ENCODE measurements at regions not wholly inside any gene's neighbourhood (a gene's known extent, or its start where the extent isn't known, plus 50 kb on each side); places are given as distances from the start of the nearest gene placed in this dataset.
"Not testable (repeated sequence)": the region's sequence is repeated elsewhere in the genome, so short reads cannot be mapped to it uniquely, and the experiment has no call there.

GRCh38 chr6:77092971-77093370, 370.3 kb downstream of the HTR1B start:
- Histone ChIP-seq H3K9me3 (ENCODE audit: insufficient read depth, low read length) (no peaks in the 10 kb centered on the region), H3K79me2 (ENCODE audit: low read length) (no peaks in the 10 kb centered on the region), H4K20me1 (ENCODE audit: insufficient read depth, low read length) (no peaks in the 10 kb centered on the region), H3K4me3 (ENCODE audit: low read length) (no peak overlapping the region), H3K27me3 (ENCODE audit: low read depth, low read length) (no peaks in the 10 kb centered on the region), H2AFZ (ENCODE audit: low read depth, low read length) (no peak overlapping the region), H3K4me1 (ENCODE audit: low read length) (no peaks in the 10 kb centered on the region), H3K9ac (ENCODE audit: low read length) (no peak overlapping the region), H3K36me3 (replicated peaks; ENCODE audit: low read depth, low read length) (no peaks in the 10 kb centered on the region), H3K27ac (ENCODE audit: low read length) (no peak overlapping the region), H3K4me2 (ENCODE audit: low read length) (no peak overlapping the region)
- TF ChIP-seq EZH2phosphoT487 (IDR thresholded peaks at IDR 0.05; ENCODE audit: low read depth) (no peak), CTCF (IDR thresholded peaks at IDR 0.05; ENCODE audit: low read depth, low read length) (no peak)

GRCh38 chr6:77089776-77090175, 373.5 kb downstream of the HTR1B start:
- no peaks in the 10 kb centered on the region for H3K9me3 ChIP-seq (ENCODE audit: insufficient read depth, low read length)
- no peaks in the 10 kb centered on the region for H3K4me1 ChIP-seq (ENCODE audit: low read length)
- H3K36me3 ChIP-seq (replicated peaks; ENCODE audit: low read depth, low read length), result no peaks in the 10 kb centered on the region
- H3K27ac ChIP-seq (ENCODE audit: low read length), result no peak overlapping the region
- H3K79me2 ChIP-seq (ENCODE audit: low read length), result no peaks in the 10 kb centered on the region
- H4K20me1 ChIP-seq (ENCODE audit: insufficient read depth, low read length), result no peaks in the 10 kb centered on the region
- no peak overlapping the region for H2AFZ ChIP-seq (ENCODE audit: low read depth, low read length)
- H3K4me3 ChIP-seq (ENCODE audit: low read length), result no peak overlapping the region
- H3K9ac ChIP-seq (ENCODE audit: low read length), result no peak overlapping the region
- H3K27me3 ChIP-seq (ENCODE audit: low read depth, low read length), result no peaks in the 10 kb centered on the region
- H3K4me2 ChIP-seq (ENCODE audit: low read length), result no peak overlapping the region
- TF ChIP-seq EZH2phosphoT487 (IDR thresholded peaks at IDR 0.05; ENCODE audit: low read depth), result no peak
- TF ChIP-seq CTCF (IDR thresholded peaks at IDR 0.05; ENCODE audit: low read depth, low read length), result no peak

- H3K9me3 ChIP-seq (ENCODE audit: insufficient read depth, low read length); H3K4me3 ChIP-seq (ENCODE audit: low read length); H3K27ac ChIP-seq (ENCODE audit: low read length); H3K4me1 ChIP-seq (ENCODE audit: low read length); H2AFZ ChIP-seq (ENCODE audit: low read depth, low read length); H3K9ac ChIP-seq (ENCODE audit: low read length); H3K79me2 ChIP-seq (ENCODE audit: low read length); H3K27me3 ChIP-seq (ENCODE audit: low read depth, low read length); H4K20me1 ChIP-seq (ENCODE audit: insufficient read depth, low read length); H3K4me2 ChIP-seq (ENCODE audit: low read length); H3K36me3 ChIP-seq (replicated peaks; ENCODE audit: low read depth, low read length): not testable (repeated sequence)
Observed at GRCh38 chr6:77087794-77088318, 375.4 kb downstream of the HTR1B start.

- H3K27me3 ChIP-seq (ENCODE audit: low read depth, low read length), result no peaks in the 10 kb centered on the region
- peak overlapping the region; percentile 69 for H2AFZ ChIP-seq (ENCODE audit: low read depth, low read length)
- peak overlapping the region; percentile 41 for H3K4me3 ChIP-seq (ENCODE audit: low read length)
- peak overlapping the region; percentile 60 for H3K4me2 ChIP-seq (ENCODE audit: low read length)
- peaks cover 13% of the 10 kb centered on the region for H3K36me3 ChIP-seq (replicated peaks; ENCODE audit: low read depth, low read length)
- no peaks in the 10 kb centered on the region for H3K79me2 ChIP-seq (ENCODE audit: low read length)
- peak overlapping the region; percentile 29; the same call in 1 of the 2 replicates for H3K9ac ChIP-seq (ENCODE audit: low read length)
- TF ChIP-seq EZH2phosphoT487 (IDR thresholded peaks at IDR 0.05; ENCODE audit: low read depth) (no peak), CTCF (IDR thresholded peaks at IDR 0.05; ENCODE audit: low read depth, low read length) (no peak)
- no peaks in the 10 kb centered on the region for H4K20me1 ChIP-seq (ENCODE audit: insufficient read depth, low read length)
- peak overlapping the region; percentile 81 for H3K27ac ChIP-seq (ENCODE audit: low read length)
- peaks cover 7% of the 10 kb centered on the region; the same call in 1 of the 2 replicates for H3K9me3 ChIP-seq (ENCODE audit: insufficient read depth, low read length)
- H3K4me1 ChIP-seq (ENCODE audit: low read length), result peaks cover 35% of the 10 kb centered on the region
Observed at GRCh38 chr6:77074037-77074713, 389.1 kb downstream of the HTR1B start.

Data from OCI-LY3 (cell line).